ENCODE measurements at regions not wholly inside any gene's neighbourhood (a gene's known extent, or its start where the extent isn't known, plus 50 kb on each side); places are given as distances from the start of the nearest gene placed in this dataset.

DNA sequence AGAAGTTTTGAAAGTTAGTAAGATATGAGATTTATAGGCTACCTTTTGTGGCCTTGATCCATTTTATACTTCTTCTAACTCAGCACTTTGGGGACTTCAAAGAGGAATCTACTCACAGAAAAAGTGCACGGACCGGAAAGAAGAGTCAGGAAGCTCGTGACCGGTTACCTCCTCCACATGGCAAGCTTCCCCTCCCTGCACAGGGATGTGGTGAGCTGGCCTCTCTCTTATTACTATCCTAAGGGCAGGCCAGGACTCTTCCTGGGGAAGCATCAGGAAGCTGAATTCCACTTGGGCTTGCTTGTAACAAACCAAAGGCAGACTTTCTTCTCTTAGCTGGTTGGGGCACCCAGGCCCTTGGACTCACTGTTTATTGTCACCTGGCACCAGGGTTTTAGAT, 170.8 kb upstream of the GLI3 start:
- DNase-seq (ENCODE audit: low spot score), result no peak
- TF ChIP-seq, protein P1, sequence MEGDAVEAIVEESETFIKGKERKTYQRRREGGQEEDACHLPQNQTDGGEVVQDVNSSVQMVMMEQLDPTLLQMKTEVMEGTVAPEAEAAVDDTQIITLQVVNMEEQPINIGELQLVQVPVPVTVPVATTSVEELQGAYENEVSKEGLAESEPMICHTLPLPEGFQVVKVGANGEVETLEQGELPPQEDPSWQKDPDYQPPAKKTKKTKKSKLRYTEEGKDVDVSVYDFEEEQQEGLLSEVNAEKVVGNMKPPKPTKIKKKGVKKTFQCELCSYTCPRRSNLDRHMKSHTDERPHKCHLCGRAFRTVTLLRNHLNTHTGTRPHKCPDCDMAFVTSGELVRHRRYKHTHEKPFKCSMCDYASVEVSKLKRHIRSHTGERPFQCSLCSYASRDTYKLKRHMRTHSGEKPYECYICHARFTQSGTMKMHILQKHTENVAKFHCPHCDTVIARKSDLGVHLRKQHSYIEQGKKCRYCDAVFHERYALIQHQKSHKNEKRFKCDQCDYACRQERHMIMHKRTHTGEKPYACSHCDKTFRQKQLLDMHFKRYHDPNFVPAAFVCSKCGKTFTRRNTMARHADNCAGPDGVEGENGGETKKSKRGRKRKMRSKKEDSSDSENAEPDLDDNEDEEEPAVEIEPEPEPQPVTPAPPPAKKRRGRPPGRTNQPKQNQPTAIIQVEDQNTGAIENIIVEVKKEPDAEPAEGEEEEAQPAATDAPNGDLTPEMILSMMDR (IDR thresholded peaks at IDR 0.05; ENCODE audit: extremely low read depth, missing control alignments), result no peak

DNA sequence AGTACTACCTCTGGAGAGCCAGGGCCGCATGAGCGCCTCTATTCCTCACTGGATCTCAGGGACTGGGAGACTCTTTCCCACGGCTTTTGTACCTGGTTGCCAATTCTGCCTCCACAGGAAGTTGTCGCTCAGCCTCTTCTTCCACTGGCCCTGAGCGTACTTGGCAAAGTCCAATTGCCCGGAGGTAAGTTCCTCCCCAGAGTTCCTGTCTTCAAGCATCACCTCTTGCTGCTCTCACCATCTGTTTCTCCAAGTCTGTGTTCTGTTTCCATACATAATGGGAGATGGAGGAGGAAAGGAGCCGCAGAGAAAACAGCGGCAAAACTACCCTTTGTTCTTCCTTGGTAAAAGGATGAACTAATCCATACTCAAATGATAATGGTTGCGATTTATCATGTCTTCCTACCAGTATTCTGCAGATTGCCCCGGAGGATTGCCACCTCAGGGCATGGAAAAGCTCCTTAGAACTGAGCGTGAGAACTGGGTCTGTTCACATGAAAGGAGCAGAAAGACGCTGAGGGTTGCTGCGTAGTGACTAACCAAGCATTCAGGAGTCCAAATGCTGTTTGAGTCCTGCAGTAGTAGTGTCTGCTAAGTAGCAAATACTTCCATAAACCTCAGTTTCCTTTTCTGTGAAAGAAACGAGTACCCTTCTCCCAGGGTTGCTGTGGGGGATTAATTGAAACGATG, 170.2 kb upstream of the GLI3 start:
- DNase-seq (ENCODE audit: low spot score), result no peak
- TF ChIP-seq, protein P1 (IDR thresholded peaks at IDR 0.05; ENCODE audit: extremely low read depth, missing control alignments), result no peak

DNA sequence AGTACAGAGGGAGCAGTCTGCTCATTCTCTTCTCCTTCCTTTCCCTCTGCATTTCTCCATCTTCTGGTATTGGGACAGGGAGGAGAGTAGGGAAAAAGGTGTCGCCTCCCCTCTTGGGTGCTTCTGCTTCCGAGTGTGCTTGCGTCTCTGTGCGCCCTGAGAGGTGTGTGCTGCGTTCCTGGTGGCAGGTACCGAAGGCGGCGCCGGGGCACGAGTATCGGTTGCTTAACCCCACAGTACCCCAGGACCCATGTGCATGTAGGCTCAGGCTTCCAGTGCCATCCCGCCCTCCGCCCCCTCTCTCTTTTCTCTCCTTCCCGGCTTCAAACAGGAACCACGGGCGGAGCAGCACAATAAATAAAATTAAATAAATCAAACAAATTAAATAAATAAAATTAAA, 169.3 kb upstream of the GLI3 start:
- no peak for DNase-seq (ENCODE audit: low spot score)

DNA sequence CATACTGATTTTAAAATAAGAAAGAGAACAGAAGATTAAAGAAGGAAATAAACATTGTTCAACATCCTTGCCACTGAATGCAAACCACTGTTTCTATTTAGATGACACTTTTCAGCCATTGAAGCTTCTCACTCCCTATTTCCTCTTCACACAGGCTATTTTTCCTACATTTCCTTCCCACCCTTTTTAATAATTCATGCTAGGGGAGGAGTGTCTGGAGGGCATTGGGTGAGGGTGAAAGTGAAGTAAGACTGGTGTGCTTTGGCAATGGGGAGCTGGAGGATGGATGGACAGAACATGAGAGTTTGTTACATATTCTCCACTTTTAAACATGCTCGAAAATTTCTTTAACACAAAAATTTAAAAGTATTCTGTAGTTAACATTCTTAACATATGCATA, 168.8 kb upstream of the GLI3 start:
- TF ChIP-seq, protein P1 (IDR thresholded peaks at IDR 0.05; ENCODE audit: extremely low read depth, missing control alignments), result no peak
- DNase-seq (ENCODE audit: low spot score), result no peak

More for the DNA sequence above, 169.3 kb upstream of the GLI3 start:
- TF ChIP-seq, protein P1 (IDR thresholded peaks at IDR 0.05; ENCODE audit: extremely low read depth, missing control alignments), result no peak

DNA sequence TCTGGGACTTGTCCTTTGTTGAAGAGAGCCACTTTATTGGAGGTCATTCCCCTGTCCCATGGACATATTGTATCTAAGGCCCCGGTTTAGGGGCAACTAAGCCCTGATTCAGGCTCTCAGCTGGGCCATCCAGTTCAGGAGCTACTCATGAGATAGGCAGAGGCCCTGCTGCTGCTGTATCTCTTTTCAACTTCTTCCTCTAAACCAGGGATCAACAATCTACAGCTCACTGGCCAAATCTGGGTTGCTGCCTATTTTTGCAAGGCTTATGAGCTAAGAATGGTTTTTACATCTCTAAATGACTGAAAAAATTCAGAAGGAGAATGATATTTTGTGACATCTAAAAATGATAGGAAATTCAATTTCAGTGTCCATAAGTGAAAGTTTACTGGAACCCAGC, 166.8 kb upstream of the GLI3 start:
- no peak for DNase-seq (ENCODE audit: low spot score)
- TF ChIP-seq, protein P1 (IDR thresholded peaks at IDR 0.05; ENCODE audit: extremely low read depth, missing control alignments), result no peak

DNA sequence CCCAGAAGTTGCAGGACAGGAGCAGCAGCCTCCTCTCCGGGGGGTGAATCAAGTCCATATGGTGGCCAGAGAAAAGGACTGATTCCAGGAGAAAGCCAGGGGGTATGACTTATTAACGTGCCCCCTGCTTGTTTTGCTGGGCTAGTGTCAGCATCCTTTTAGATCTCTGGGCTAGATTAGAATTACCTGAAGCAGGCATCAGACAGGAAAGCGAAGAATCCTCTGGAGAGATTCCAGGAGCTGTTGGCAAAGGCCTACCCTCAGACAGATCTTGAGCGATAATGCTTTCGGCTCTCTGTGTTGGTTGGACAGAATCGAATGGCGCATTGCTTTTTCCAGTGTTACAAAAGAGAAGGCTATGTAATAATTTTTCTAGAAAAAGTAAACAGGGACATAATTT, 164.0 kb upstream of the GLI3 start:
- DNase-seq (ENCODE audit: low spot score), result no peak

DNA sequence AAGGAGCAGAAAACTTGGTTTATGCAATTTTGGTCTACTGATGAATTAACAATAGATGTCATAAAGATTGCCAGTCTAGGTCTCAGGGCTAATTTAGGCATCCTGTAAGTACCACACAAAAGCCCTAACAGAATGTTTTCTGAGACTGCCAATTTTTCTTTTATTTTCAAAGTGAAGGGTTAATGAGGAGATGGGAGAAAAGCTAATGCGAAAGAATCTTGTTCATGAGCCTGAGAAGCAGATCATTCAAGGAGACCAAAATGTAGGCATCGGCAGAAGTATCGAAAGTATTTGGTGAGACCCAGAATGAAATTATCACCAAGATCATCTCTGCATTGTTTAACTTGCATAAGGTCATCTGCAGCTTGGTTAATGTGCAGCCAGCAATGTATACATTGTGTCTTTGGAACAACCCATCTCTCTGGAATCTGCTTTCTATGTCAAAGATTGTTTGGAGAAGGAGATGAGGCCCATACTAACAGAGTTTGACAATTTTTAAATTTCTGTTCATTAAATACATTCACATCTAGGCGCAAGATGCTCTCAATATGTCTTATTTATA, 163.3 kb upstream of the GLI3 start:
- TF ChIP-seq, protein P1 (IDR thresholded peaks at IDR 0.05; ENCODE audit: extremely low read depth, missing control alignments), result no peak
- DNase-seq (ENCODE audit: low spot score), result no peak

More for the DNA sequence above, 164.0 kb upstream of the GLI3 start:
- TF ChIP-seq, protein P1 (IDR thresholded peaks at IDR 0.05; ENCODE audit: extremely low read depth, missing control alignments), result no peak
